Stimulated activated naive B cell treated with anti-CD40 and anti-IgM and Interleukin-4, amounts not matched to agents 10 μg/mL and 1 μg/mL and 100 μg/mL, for 72 hours (primary cell): ENCODE measurements at regions not wholly inside any gene's neighbourhood (a gene's known extent, or its start where the extent isn't known, plus 50 kb on each side); places are given as distances from the start of the nearest gene placed in this dataset.
"Not testable (repeated sequence)": the region's sequence is repeated elsewhere in the genome, so short reads cannot be mapped to it uniquely, and the experiment has no call there.

ENCODE experiments used
- ATAC-seq, 2 donors: fragments of 150-1000 bp; cut with Tn5 transposase; replicated peaks; 2 replicates each; pipeline ENCODE4 v1.10.0; 2021; ENCODE audit warnings: moderate library complexity in 1 of 2
- DNase-seq: peaks from one replicate; pipeline ENCODE4 v3.0.0; 2021
- H3K27ac Mint-ChIP-seq: one replicate; pipeline ENCODE4 v1.8.0; 2022; ENCODE audit warnings: mild to moderate bottlenecking, mixed read lengths
- H3K27me3 Mint-ChIP-seq, 2 donors: one replicate each; pipeline ENCODE4 v1.8.0; 2022; ENCODE audit warnings: mixed read lengths in 2 of 2
- H3K36me3 Mint-ChIP-seq, 2 donors: one replicate each; pipeline ENCODE4 v1.8.0; 2022; ENCODE audit warnings: mixed read lengths in 2 of 2, mild to moderate bottlenecking in 1 of 2
- H3K4me1 Mint-ChIP-seq, 2 donors: one replicate each; pipeline ENCODE4 v1.8.0; 2022; ENCODE audit warnings: mixed read lengths in 2 of 2, mild to moderate bottlenecking in 1 of 2
- H3K4me3 Mint-ChIP-seq, 2 donors: one replicate each; pipeline ENCODE4 v1.8.0; 2022; ENCODE audit warnings: mild to moderate bottlenecking in 2 of 2, mixed read lengths in 2 of 2, moderate library complexity in 1 of 2
- H3K9me3 Mint-ChIP-seq, 2 donors: one replicate each; pipeline ENCODE4 v1.8.0; 2022; ENCODE audit warnings: mixed read lengths in 2 of 2, mild to moderate bottlenecking in 1 of 2

- H3K27me3 Mint-ChIP-seq: no peaks in the 10 kb centered on the region
- no peak overlapping the region for H3K27ac Mint-ChIP-seq
Measured at GRCh38 chr5:105131045-105131444, 1568.5 kb upstream of the NUDT12 start.

GRCh38 chr5:105101577-105101976 is 1539.0 kb upstream of the NUDT12 start:
- no peaks in the 10 kb centered on the region for H3K4me1 Mint-ChIP-seq
- H3K36me3 Mint-ChIP-seq: no peaks in the 10 kb centered on the region
- H3K9me3 Mint-ChIP-seq: peaks cover 0 to 1% of the 10 kb centered on the region in 2 donors
- no peak overlapping the region for H3K4me3 Mint-ChIP-seq
- no peaks in the 10 kb centered on the region for H3K27me3 Mint-ChIP-seq
- H3K27ac Mint-ChIP-seq: no peak overlapping the region
- ATAC-seq (no peak), DNase-seq (no peak)

More at GRCh38 chr5:105131045-105131444, 1568.5 kb upstream of the NUDT12 start:
- H3K4me3 Mint-ChIP-seq: no peak overlapping the region
- DNase-seq (no peak), ATAC-seq (no peak)
- no peaks in the 10 kb centered on the region for H3K4me1 Mint-ChIP-seq
- H3K36me3 Mint-ChIP-seq: no peaks in the 10 kb centered on the region
- H3K9me3 Mint-ChIP-seq: peaks cover 0 to 2% of the 10 kb centered on the region in 2 donors

DNA sequence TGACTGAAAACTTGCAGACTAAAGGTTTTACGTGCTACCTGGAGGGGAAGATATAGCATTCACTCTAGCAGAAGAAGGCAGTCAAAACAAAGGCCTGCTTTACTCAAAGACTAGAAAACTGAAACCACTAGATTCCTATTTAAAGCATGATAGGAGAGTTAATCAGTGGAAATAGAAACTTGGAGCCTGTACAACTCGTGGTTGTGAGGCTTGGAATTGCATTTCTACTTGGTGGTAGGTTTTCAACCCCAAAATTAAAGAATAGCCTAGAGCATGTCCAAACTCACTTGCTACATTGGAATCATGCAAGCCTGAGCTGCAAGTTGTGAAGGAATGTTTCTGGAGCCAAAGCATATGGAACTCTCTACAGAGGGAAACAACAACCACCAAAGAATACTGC is 1526.4 kb upstream of the NUDT12 start:
- Mint-ChIP-seq H3K27me3 (no peaks in the 10 kb centered on the region), H3K4me1 (no peaks in the 10 kb centered on the region), H3K36me3 (no peaks in the 10 kb centered on the region), H3K4me3 (no peak overlapping the region), H3K9me3 (peaks cover 6 to 13% of the 10 kb centered on the region in 2 donors), H3K27ac (no peak overlapping the region)
- ATAC-seq (no peak), DNase-seq (no peak)

- DNase-seq: no peak
- ATAC-seq: no peak
- no peaks in the 10 kb centered on the region for H3K27me3 Mint-ChIP-seq
- H3K9me3 Mint-ChIP-seq: peaks cover 3 to 8% of the 10 kb centered on the region in 2 donors
- no peak overlapping the region for H3K27ac Mint-ChIP-seq
- H3K4me3 Mint-ChIP-seq: no peak overlapping the region
- no peaks in the 10 kb centered on the region for H3K4me1 Mint-ChIP-seq
- no peaks in the 10 kb centered on the region for H3K36me3 Mint-ChIP-seq
Measured at GRCh38 chr5:105088102-105088501, 1525.5 kb upstream of the NUDT12 start.

- Mint-ChIP-seq H3K27me3 (no peaks in the 10 kb centered on the region), H3K27ac (no peak overlapping the region), H3K4me3 (no peak overlapping the region), H3K36me3 (no peaks in the 10 kb centered on the region), H3K4me1 (no peaks in the 10 kb centered on the region), H3K9me3 (peaks cover 12 to 14% of the 10 kb centered on the region in 2 donors)
- ATAC-seq (no peak), DNase-seq (no peak)
Measured at GRCh38 chr5:105057893-105058292, 1495.3 kb upstream of the NUDT12 start.

- no peaks in the 10 kb centered on the region for H3K36me3 Mint-ChIP-seq
Measured at GRCh38 chr5:105057001-105057436, 1494.4 kb upstream of the NUDT12 start.

DNA sequence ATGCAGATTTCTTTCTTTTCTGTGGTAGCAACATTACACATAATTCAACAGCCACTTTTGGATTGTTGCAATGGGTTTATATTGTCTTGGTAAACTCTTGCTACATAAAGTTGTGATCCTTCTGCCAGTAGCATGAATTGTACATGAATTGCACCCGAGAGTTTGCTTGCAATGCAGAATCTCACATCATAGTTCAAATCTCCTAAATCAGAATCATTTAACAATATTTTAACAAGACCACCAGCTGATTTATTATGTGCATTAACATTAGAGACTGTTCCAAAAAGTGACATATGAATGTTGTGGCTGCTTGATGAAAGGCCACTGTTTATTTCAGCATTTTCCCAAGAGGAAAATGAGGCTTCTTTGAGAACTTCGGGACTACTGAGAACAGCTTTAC is 1491.8 kb upstream of the NUDT12 start:
- H3K27me3 Mint-ChIP-seq: no peaks in the 10 kb centered on the region
- no peak for DNase-seq
- no peak overlapping the region for H3K27ac Mint-ChIP-seq
- H3K36me3 Mint-ChIP-seq: no peaks in the 10 kb centered on the region
- no peaks in the 10 kb centered on the region for H3K4me1 Mint-ChIP-seq
- ATAC-seq: no peak
- H3K4me3 Mint-ChIP-seq: no peak overlapping the region
- peaks cover 21 to 22% of the 10 kb centered on the region in 2 donors for H3K9me3 Mint-ChIP-seq

More at GRCh38 chr5:105057001-105057436, 1494.4 kb upstream of the NUDT12 start:
- no peaks in the 10 kb centered on the region for H3K27me3 Mint-ChIP-seq
- ATAC-seq (no peak), DNase-seq (no peak)
- H3K27ac Mint-ChIP-seq: no peak overlapping the region
- peaks cover 14 to 19% of the 10 kb centered on the region in 2 donors for H3K9me3 Mint-ChIP-seq
- no peaks in the 10 kb centered on the region for H3K4me1 Mint-ChIP-seq
- H3K4me3 Mint-ChIP-seq: no peak overlapping the region

DNA sequence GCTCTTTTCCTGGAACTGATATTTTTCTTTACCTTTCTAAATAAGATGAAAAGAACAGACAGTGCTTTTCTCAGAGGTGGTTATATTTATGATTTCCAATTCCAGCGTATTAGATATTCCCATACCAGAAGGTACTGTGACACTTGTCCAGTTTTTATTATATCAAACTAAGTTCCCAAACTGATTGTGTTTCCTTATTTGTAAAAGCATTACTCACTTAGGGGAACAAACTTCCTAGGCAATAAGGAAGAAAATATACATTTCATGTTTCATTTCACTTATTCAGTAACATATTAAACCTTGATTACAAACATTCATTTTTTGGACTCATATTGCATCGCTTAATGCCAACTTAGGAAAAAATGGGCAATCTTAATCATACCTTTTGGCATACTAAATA is 1480.0 kb upstream of the NUDT12 start:
- peaks cover 4 to 5% of the 10 kb centered on the region in 2 donors for H3K9me3 Mint-ChIP-seq
- no peak overlapping the region for H3K27ac Mint-ChIP-seq
- ATAC-seq (no peak), DNase-seq (no peak)
- H3K36me3 Mint-ChIP-seq: no peaks in the 10 kb centered on the region
- no peak overlapping the region for H3K4me3 Mint-ChIP-seq
- no peaks in the 10 kb centered on the region for H3K4me1 Mint-ChIP-seq
- H3K27me3 Mint-ChIP-seq: no peaks in the 10 kb centered on the region

DNA sequence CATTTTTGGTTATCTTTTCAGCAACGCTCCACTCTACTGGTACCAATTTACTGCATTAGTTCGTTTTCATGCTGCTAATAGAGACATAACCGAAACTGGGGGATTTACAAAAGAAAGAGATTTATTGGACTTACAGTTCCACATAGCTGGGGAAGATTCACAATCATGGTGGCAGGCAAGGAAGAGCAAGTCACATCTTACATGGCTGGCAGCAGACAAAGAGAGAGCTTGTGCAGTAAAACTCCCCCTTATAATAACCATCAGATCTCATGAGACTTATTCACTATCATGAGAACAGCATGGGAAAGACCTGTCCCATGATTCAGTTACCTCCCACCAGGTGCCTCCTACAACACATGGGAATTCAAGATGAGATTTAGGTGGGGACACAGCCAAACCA is 1474.2 kb upstream of the NUDT12 start:
- ATAC-seq, H3K27ac Mint-ChIP-seq, H3K27me3 Mint-ChIP-seq, DNase-seq, H3K4me3 Mint-ChIP-seq, H3K36me3 Mint-ChIP-seq, H3K4me1 Mint-ChIP-seq: not testable (repeated sequence)
- H3K9me3 Mint-ChIP-seq: peaks cover 14 to 19% of the 10 kb centered on the region in 2 donors

GRCh38 chr5:105034401-105034763 is 1471.8 kb upstream of the NUDT12 start:
- H3K4me1 Mint-ChIP-seq: no peaks in the 10 kb centered on the region

DNA sequence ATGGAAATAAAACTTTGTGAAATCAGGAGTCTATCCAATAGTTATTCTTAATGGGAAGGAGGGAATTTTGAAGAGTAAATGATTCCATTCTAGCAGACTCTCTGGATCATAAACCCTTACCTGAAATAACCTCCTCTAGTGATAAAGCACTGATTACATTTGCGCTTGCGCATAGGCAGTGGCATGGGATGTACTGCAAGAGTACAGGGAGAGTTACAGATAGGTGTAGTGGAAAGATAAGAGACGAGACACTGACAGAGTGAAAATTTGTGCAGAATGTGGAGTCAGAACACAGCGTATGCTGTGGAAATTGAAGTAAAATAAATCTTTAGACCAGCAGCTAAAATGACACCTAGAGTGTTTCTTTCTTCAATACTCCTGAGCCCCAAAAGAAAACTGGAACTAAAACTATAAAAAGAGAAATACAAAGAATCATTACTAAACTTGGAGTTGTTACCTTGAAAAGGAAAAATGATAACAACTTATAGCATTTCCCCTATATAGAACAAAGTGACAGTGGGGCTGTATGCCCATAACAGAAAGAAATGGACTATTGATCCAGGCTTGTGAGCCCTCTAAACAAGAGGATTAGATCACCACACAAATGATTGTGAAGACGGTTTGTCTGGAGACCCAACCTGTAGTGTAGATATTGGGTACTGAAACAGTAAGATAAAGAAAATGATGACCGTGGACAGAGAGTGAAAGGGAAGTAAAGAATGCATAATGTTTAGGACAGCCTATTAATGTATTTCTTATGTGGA is 1471.2 kb upstream of the NUDT12 start:
- Mint-ChIP-seq H3K36me3 (no peaks in the 10 kb centered on the region), H3K4me1 (no peaks in the 10 kb centered on the region), H3K4me3 (no peak overlapping the region), H3K27me3 (no peaks in the 10 kb centered on the region), H3K9me3 (peaks cover 14% of the 10 kb centered on the region in 2 donors), H3K27ac (no peak overlapping the region)
- ATAC-seq (no peak), DNase-seq (no peak)

More at GRCh38 chr5:105034401-105034763, 1471.8 kb upstream of the NUDT12 start:
- peaks cover 14 to 17% of the 10 kb centered on the region in 2 donors for H3K9me3 Mint-ChIP-seq
- H3K27ac Mint-ChIP-seq: no peak overlapping the region
- DNase-seq (no peak), ATAC-seq (no peak)
- no peaks in the 10 kb centered on the region for H3K36me3 Mint-ChIP-seq
- no peaks in the 10 kb centered on the region for H3K27me3 Mint-ChIP-seq
- no peak overlapping the region for H3K4me3 Mint-ChIP-seq

DNA sequence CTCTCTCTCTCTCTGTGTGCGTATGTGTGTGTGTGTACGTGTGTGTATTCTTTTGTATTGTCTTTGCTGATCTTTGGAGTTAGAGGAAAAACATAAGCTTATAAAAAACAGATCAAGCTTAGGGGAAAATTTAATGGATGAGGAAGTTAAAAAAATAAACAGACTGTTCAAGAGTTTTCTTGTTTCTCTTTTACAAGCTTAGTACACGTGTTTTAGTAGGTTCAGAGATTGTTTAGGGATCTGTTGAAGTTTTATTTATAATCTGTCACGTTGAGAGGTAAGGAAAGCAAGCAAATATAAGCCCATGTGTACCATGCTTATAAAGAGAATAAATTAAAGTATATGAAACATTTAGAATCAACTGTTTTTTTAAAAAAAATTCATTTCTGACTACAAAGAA is 1470.3 kb upstream of the NUDT12 start:
- H3K4me1 Mint-ChIP-seq: no peaks in the 10 kb centered on the region
- DNase-seq (no peak), ATAC-seq (no peak)
- H3K27ac Mint-ChIP-seq: no peak overlapping the region
- no peaks in the 10 kb centered on the region for H3K27me3 Mint-ChIP-seq
- no peak overlapping the region for H3K4me3 Mint-ChIP-seq
- no peaks in the 10 kb centered on the region for H3K36me3 Mint-ChIP-seq
- peaks cover 10 to 14% of the 10 kb centered on the region in 2 donors for H3K9me3 Mint-ChIP-seq

- Mint-ChIP-seq H3K4me1 (no peaks in the 10 kb centered on the region), H3K9me3 (peaks cover 3 to 6% of the 10 kb centered on the region in 2 donors), H3K36me3 (no peaks in the 10 kb centered on the region), H3K4me3 (no peak overlapping the region), H3K27me3 (no peaks in the 10 kb centered on the region), H3K27ac (no peak overlapping the region)
- DNase-seq (no peak), ATAC-seq (no peak)
Measured at GRCh38 chr5:105030153-105030552, 1467.6 kb upstream of the NUDT12 start.

DNA sequence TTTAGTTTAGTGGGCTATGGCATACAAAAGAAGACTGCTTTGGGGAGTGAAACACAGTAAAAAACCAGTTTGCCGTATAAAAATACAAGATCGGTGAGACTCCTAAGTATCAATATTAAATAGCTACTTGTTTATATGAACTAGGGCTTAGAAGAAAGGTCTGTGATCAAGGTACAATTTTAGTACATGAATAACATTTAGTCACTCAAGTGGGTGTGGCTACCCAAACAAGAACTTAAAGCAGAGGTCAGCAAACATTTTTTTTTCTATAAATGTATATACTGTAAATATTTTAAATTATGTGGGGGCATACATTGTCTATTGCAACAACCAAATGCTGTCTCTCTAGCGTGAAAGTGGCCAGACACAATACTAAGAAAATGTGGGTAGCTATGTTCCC is 1452.5 kb upstream of the NUDT12 start:
- no peaks in the 10 kb centered on the region for H3K4me1 Mint-ChIP-seq
- DNase-seq (no peak), ATAC-seq (no peak)
- H3K4me3 Mint-ChIP-seq: no peak overlapping the region
- no peaks in the 10 kb centered on the region for H3K27me3 Mint-ChIP-seq
- H3K9me3 Mint-ChIP-seq: peaks cover 2 to 4% of the 10 kb centered on the region in 2 donors
- no peaks in the 10 kb centered on the region for H3K36me3 Mint-ChIP-seq
- no peak overlapping the region for H3K27ac Mint-ChIP-seq

GRCh38 chr5:104998572-104998971 is 1436.0 kb upstream of the NUDT12 start:
- no peak overlapping the region for H3K27ac Mint-ChIP-seq
- no peak overlapping the region for H3K4me3 Mint-ChIP-seq
- ATAC-seq: no peak
- DNase-seq: no peak
- H3K27me3 Mint-ChIP-seq: no peaks in the 10 kb centered on the region
- H3K4me1 Mint-ChIP-seq: no peaks in the 10 kb centered on the region
- H3K9me3 Mint-ChIP-seq: peaks cover 4 to 7% of the 10 kb centered on the region in 2 donors
- H3K36me3 Mint-ChIP-seq: no peaks in the 10 kb centered on the region
